Adrenal gland (tissue), 5 donors: ENCODE measurements at regions not wholly inside any gene's neighbourhood (a gene's known extent, or its start where the extent isn't known, plus 50 kb on each side); places are given as distances from the start of the nearest gene placed in this dataset.

Experiments used
- POLR2A ChIP-seq, 2 donors: fragments of 450-650 bp; IDR thresholded peaks; one replicate each; pipeline ENCODE4 v1.6.1; 2017; ENCODE audit warnings: antibody characterized with exemption in 2 of 2, mild to moderate bottlenecking in 2 of 2, moderate library complexity in 1 of 2
- TF ChIP-seq, protein P1 (sequence below), 6 experiments: fragments of 450-650 bp in 4 of 6; fragments of 200-600 bp in 2 of 6; sonication (generic) in 1 of 6; IDR thresholded peaks; 1 replicate in 5 of 6; 2 replicates in 1 of 6; pipeline versions ENCODE4 v1.5.1 to v1.8.0; 2016 to 2021; ENCODE audit warnings: antibody characterized with exemption in 6 of 6, mild to moderate bottlenecking in 2 of 6, moderate library complexity in 1 of 6
- donor health status: DM: no; HTN: no; CAD: no.

DNA sequence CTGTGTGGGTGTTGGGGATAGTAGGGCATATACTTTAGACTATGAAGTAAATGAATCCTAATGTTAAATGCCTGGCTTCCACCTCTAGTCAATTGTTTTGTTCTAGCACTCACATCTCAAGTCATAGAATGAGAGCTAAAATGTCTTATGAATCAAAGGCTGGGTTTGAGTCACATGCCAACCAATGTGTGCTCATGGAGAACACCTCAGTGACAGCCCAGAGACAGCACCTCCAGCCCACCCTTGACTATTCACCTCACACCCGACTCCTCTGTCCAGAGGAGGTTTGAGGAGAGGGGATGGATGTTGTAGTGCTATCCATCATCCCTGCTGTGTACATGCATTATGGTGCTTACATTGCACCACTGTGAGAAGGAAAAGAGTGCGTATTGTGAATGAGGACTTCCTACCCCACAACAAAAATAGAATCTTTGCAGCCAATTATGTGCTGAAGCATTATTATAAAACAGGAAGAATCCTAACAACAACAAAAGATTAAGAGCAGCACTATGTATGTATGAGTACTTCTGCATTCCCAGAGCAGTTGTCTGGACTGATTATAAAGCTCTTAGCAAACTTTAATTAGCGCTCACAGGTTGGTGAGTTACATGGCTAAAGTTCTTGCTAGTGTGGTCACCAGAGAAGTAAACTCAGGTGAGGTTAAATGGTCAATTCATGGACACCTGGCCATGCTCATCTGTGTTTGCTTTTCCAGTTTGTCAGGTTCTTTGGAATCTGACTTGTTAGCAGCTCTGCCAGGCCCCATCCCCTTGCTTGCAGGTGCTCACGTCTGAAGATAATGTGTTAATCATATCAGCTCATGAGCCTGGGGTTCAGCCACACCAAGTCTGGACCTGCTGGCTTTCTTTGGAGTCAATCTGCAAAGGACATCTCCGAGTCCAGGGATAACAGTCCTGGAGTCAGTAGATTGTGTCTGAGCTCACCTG, 55.3 kb upstream of the NABP1 start:
- TF ChIP-seq, protein P1, sequence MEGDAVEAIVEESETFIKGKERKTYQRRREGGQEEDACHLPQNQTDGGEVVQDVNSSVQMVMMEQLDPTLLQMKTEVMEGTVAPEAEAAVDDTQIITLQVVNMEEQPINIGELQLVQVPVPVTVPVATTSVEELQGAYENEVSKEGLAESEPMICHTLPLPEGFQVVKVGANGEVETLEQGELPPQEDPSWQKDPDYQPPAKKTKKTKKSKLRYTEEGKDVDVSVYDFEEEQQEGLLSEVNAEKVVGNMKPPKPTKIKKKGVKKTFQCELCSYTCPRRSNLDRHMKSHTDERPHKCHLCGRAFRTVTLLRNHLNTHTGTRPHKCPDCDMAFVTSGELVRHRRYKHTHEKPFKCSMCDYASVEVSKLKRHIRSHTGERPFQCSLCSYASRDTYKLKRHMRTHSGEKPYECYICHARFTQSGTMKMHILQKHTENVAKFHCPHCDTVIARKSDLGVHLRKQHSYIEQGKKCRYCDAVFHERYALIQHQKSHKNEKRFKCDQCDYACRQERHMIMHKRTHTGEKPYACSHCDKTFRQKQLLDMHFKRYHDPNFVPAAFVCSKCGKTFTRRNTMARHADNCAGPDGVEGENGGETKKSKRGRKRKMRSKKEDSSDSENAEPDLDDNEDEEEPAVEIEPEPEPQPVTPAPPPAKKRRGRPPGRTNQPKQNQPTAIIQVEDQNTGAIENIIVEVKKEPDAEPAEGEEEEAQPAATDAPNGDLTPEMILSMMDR (IDR thresholded peaks at IDR 0.05) = no peak
- no peak for TF ChIP-seq POLR2A (IDR thresholded peaks at IDR 0.05)
